Transverse colon (tissue), 4 donors: ENCODE measurements at regions not wholly inside any gene's neighbourhood (a gene's known extent, or its start where the extent isn't known, plus 50 kb on each side); places are given as distances from the start of the nearest gene placed in this dataset.

Source experiments
- DNase-seq: peaks from one replicate; pipeline ENCODE4 v3.0.0-alpha.2; 2019
- H3K27ac ChIP-seq, 4 donors: fragments of 200-600 bp; sonication (generic); 2 replicates each; pipeline ENCODE4 v1.5.1; 2016 to 2018; ENCODE audit warnings: inconsistent platforms in 4 of 4
- H3K27me3 ChIP-seq: fragments of 200-600 bp; sonication (generic); 2 replicates; pipeline ENCODE4 v1.5.1; 2017; ENCODE audit warnings: inconsistent platforms
- H3K36me3 ChIP-seq, 4 donors: fragments of 200-600 bp; sonication (generic); 2 replicates each; pipeline ENCODE4 v1.5.1; 2017 to 2019; ENCODE audit warnings: inconsistent platforms in 4 of 4
- H3K4me1 ChIP-seq, 4 donors: fragments of 200-600 bp; sonication (generic); 2 replicates each; pipeline ENCODE4 v1.5.1; 2017 to 2020; ENCODE audit warnings: inconsistent platforms in 4 of 4
- H3K4me3 ChIP-seq, 4 donors: fragments of 200-600 bp; sonication (generic); 1 replicate in 1 of 4; 2 replicates in 3 of 4; pipeline versions ENCODE4 v1.5.1 to v1.6.1; 2017 to 2019; ENCODE audit warnings: inconsistent platforms in 4 of 4
- H3K9me3 ChIP-seq, 2 donors: fragments of 200-600 bp; sonication (generic); 2 replicates each; pipeline ENCODE4 v1.5.1; 2017 to 2019; ENCODE audit warnings: inconsistent platforms in 2 of 2
- CTCF ChIP-seq, 5 experiments: fragments of 200-600 bp in 3 of 5; fragments of 450-650 bp in 2 of 5; sonication (generic) in 3 of 5; IDR thresholded peaks; 1 replicate in 2 of 5; 2 replicates in 3 of 5; pipeline ENCODE4 v1.5.1; 2016 to 2017; ENCODE audit warnings: antibody characterized with exemption in 5 of 5, inconsistent platforms in 3 of 5, mild to moderate bottlenecking in 2 of 5, moderate library complexity in 1 of 5
- EP300 ChIP-seq: sonication (generic); formaldehyde crosslinking; IDR thresholded peaks from one replicate; pipeline ENCODE4 v1.6.1; 2017; ENCODE audit warnings: antibody characterized with exemption, low read depth
- POLR2A ChIP-seq: fragments of 450-650 bp; IDR thresholded peaks from one replicate; pipeline ENCODE4 v1.6.1; 2016; ENCODE audit warnings: antibody characterized with exemption, mild to moderate bottlenecking, moderate library complexity
- POLR2AphosphoS5 ChIP-seq, 3 donors: sonication (generic); formaldehyde crosslinking; IDR thresholded peaks; one replicate each; pipeline ENCODE4 v1.6.1; 2016; ENCODE audit warnings: antibody characterized with exemption in 3 of 3
- WGBS, 2 donors: methylation state at CpG; one replicate each; pipeline ENCODE4 v1.1.5; 2018; ENCODE audit warnings: low coverage in 1 of 2; 5-methylcytosine and 5-hydroxymethylcytosine counted together
- in situ Hi-C, 4 donors: fragments of 200-750 bp; cut with MboI; loops; one replicate each; pipeline versions ENCODE4 v1.15.0 to v1.15.1; 2017; ENCODE audit warnings: low sequenced_read_pairs in 3 of 4, low pct_ligation_motif_present in 1 of 4, low pct_unique_long_range_greater_than_20kb in 1 of 4
- intact Hi-C: fragments of 100-400 bp; cut with DNase I; formaldehyde crosslinking; loops from one replicate; pipeline ENCODE4 v1.15.1; 2023; ENCODE audit warnings: low total_unique reads

- H3K9me3 ChIP-seq: no peaks in the 10 kb centered on the region
- no peak overlapping the region for H3K27ac ChIP-seq
- no peaks in the 10 kb centered on the region for H3K4me1 ChIP-seq
- 72 to 93% methylated on average over 5 to 13 of the region's 13 CpGs for WGBS, 2 donors
- H3K27me3 ChIP-seq: no peaks in the 10 kb centered on the region
- TF ChIP-seq POLR2A: no peak
- TF ChIP-seq POLR2AphosphoS5 (IDR thresholded peaks at IDR 0.05): no peak
- no peak for TF ChIP-seq EP300
- TF ChIP-seq CTCF (IDR thresholded peaks at IDR 0.05): no peak
- in situ Hi-C loops: loop anchor here in 1 of 4 donors (25.0 kb wide), 1 partner anchor 344 kb away; the partner anchor contains the start of gene ARGLU1
- no peak for DNase-seq
- intact Hi-C loops: no loop called here
- no peak overlapping the region for H3K4me3 ChIP-seq
- H3K36me3 ChIP-seq: no peaks in the 10 kb centered on the region
Measured at GRCh38 chr13:106906426-106906996, 338.6 kb upstream of the ARGLU1 start.

GRCh38 chr13:106905380-106906162 lies 337.6 kb upstream of the ARGLU1 start:
- H3K36me3 ChIP-seq: no peaks in the 10 kb centered on the region
- no peaks in the 10 kb centered on the region for H3K4me1 ChIP-seq
- WGBS, 2 donors: 77 to 82% methylated on average over 7 to 14 of the region's 14 CpGs
- no peak for DNase-seq
- no peaks in the 10 kb centered on the region for H3K9me3 ChIP-seq
- no peaks in the 10 kb centered on the region for H3K27me3 ChIP-seq
- H3K27ac ChIP-seq: no peak overlapping the region
- in situ Hi-C loops: loop anchor here in 1 of 4 donors (25.0 kb wide), 1 partner anchor 343 kb away; the partner anchor contains the start of gene ARGLU1
- no peak overlapping the region for H3K4me3 ChIP-seq
- TF ChIP-seq POLR2A: no peak
- TF ChIP-seq EP300: no peak
- TF ChIP-seq CTCF (IDR thresholded peaks at IDR 0.05): no peak
- no peak for TF ChIP-seq POLR2AphosphoS5 (IDR thresholded peaks at IDR 0.05)
- intact Hi-C loops: no loop called here

- no peaks in the 10 kb centered on the region for H3K9me3 ChIP-seq
- intact Hi-C loops: no loop called here
- in situ Hi-C loops: no loop called here
- H3K4me1 ChIP-seq: no peaks in the 10 kb centered on the region
- H3K27me3 ChIP-seq: no peaks in the 10 kb centered on the region
- no peak for DNase-seq
- no peaks in the 10 kb centered on the region for H3K36me3 ChIP-seq
- no peak overlapping the region for H3K27ac ChIP-seq
- no peak overlapping the region for H3K4me3 ChIP-seq
- no peak for TF ChIP-seq POLR2AphosphoS5 (IDR thresholded peaks at IDR 0.05)
- no peak for TF ChIP-seq CTCF (IDR thresholded peaks at IDR 0.05)
- TF ChIP-seq EP300: no peak
- no peak for TF ChIP-seq POLR2A
Measured at GRCh38 chr13:106899442-106899841, 331.5 kb upstream of the ARGLU1 start.

GRCh38 chr13:106898231-106898630 lies 330.3 kb upstream of the ARGLU1 start:
- WGBS, 2 donors: 56 to 70% methylated on average over 2 of the region's 2 CpGs
- H3K4me3 ChIP-seq: no peak overlapping the region
- H3K4me1 ChIP-seq: no peaks in the 10 kb centered on the region
- no peak for DNase-seq
- TF ChIP-seq CTCF (IDR thresholded peaks at IDR 0.05): no peak
- TF ChIP-seq EP300: no peak
- no peak for TF ChIP-seq POLR2A
- no peak for TF ChIP-seq POLR2AphosphoS5 (IDR thresholded peaks at IDR 0.05)
- H3K36me3 ChIP-seq: no peaks in the 10 kb centered on the region
- no peaks in the 10 kb centered on the region for H3K9me3 ChIP-seq
- intact Hi-C loops (no loop called here), in situ Hi-C loops (no loop called here)
- H3K27ac ChIP-seq: no peak overlapping the region
- H3K27me3 ChIP-seq: no peaks in the 10 kb centered on the region
